IMR-90 (cell line): ENCODE measurements at regions not wholly inside any gene's neighbourhood (a gene's known extent, or its start where the extent isn't known, plus 50 kb on each side); places are given as distances from the start of the nearest gene placed in this dataset.

Experiments used
- CEBPB ChIP-seq: IDR thresholded peaks from 2 replicates; pipeline ENCODE4 v1.6.1; 2012; ENCODE audit warnings: low read depth, low read length, improper control_type of control experiment
- CHD1 ChIP-seq: IDR thresholded peaks from 2 replicates; pipeline ENCODE4 v1.6.1; 2012; ENCODE audit warnings: low read depth, low read length, improper control_type of control experiment
- CTCF ChIP-seq: conservative IDR thresholded peaks from 2 replicates; pipeline ENCODE4 v1.5.1; 2012; ENCODE audit warnings: mild to moderate bottlenecking, low read depth, low read length, improper control_type of control experiment
- ELK1 ChIP-seq: fragments of 150-350 bp; IDR thresholded peaks from 2 replicates; pipeline ENCODE4 v1.6.1; 2016; ENCODE audit warnings: low read depth, mild to moderate bottlenecking, low read length, moderate library complexity, borderline replicate concordance
- MAFK ChIP-seq: IDR thresholded peaks from 2 replicates; pipeline ENCODE4 v1.6.1; 2012; ENCODE audit warnings: low read depth, low read length, improper control_type of control experiment
- MXI1 ChIP-seq: IDR thresholded peaks from 2 replicates; pipeline ENCODE4 v1.6.1; 2012; ENCODE audit warnings: low read depth, mild to moderate bottlenecking, low read length, moderate library complexity, borderline replicate concordance
- USF2 ChIP-seq: fragments of 150-350 bp; IDR thresholded peaks from 2 replicates; pipeline ENCODE4 v1.6.1; 2017; ENCODE audit warnings: mild to moderate bottlenecking, antibody characterized with exemption, low read length, low read depth

GRCh38 chr4:27140486-27140885, 279.8 kb downstream of the STIM2 start:
- TF ChIP-seq CTCF, result no peak
- no peak for TF ChIP-seq CEBPB
- TF ChIP-seq CHD1, result no peak
- TF ChIP-seq MAFK, result no peak
- TF ChIP-seq USF2, result no peak
- no peak for TF ChIP-seq MXI1
- no peak for TF ChIP-seq ELK1
